DND-41 (cell line): ENCODE measurements at regions not wholly inside any gene's neighbourhood (a gene's known extent, or its start where the extent isn't known, plus 50 kb on each side); places are given as distances from the start of the nearest gene placed in this dataset.

Source experiments
- ATAC-seq: fragments of 200-7000 bp; cut with Tn5 transposase; 3 replicates; pipeline ENCODE4 v1.9.1; 2021; ENCODE audit warnings: low read depth; ENCODE audit not compliant: insufficient read depth
- DNase-seq: peaks from one replicate; pipeline ENCODE4 v3.0.0-alpha.2; 2020
- H2AFZ ChIP-seq: 2 replicates; pipeline ENCODE4 v1.6.0; 2012; ENCODE audit warnings: low read depth, low read length
- H3K27ac ChIP-seq: 2 replicates; pipeline ENCODE4 v1.5.1; 2012; ENCODE audit warnings: low read length, inconsistent platforms
- H3K27me3 ChIP-seq: fragments of 200-600 bp; sonication (generic); 2 replicates; pipeline ENCODE4 v1.6.0; 2012; ENCODE audit warnings: low read length, mild to moderate bottlenecking, inconsistent platforms; ENCODE audit not compliant: insufficient read depth, poor library complexity
- H3K36me3 ChIP-seq: 2 replicates; pipeline ENCODE4 v1.5.1; 2012; ENCODE audit warnings: low read length, inconsistent platforms; ENCODE audit not compliant: insufficient read depth
- H3K4me1 ChIP-seq: 2 replicates; pipeline ENCODE4 v1.5.1; 2012; ENCODE audit warnings: mild to moderate bottlenecking, low read length; ENCODE audit not compliant: insufficient read depth
- H3K4me2 ChIP-seq: 2 replicates; pipeline ENCODE4 v1.6.0; 2012; ENCODE audit warnings: mild to moderate bottlenecking, moderate library complexity, low read length, inconsistent platforms; ENCODE audit not compliant: insufficient read depth
- H3K4me3 ChIP-seq, 2 experiments: fragments of 200-600 bp in 1 of 2; shearing (Covaris generic) in 1 of 2; 2 replicates each; pipeline ENCODE4 v1.5.1; 2012 to 2016; ENCODE audit warnings: inconsistent platforms in 2 of 2, low read length in 2 of 2, mild to moderate bottlenecking in 2 of 2, low read depth in 1 of 2, moderate library complexity in 1 of 2
- H3K79me2 ChIP-seq: 2 replicates; pipeline ENCODE4 v1.6.0; 2012; ENCODE audit warnings: low read length, inconsistent platforms; ENCODE audit not compliant: insufficient read depth
- H3K9ac ChIP-seq: 2 replicates; pipeline ENCODE4 v1.6.0; 2012; ENCODE audit warnings: low read depth, mild to moderate bottlenecking, inconsistent platforms, low read length, moderate library complexity
- H3K9me3 ChIP-seq: 2 replicates; pipeline ENCODE4 v1.5.1; 2012; ENCODE audit warnings: low read length, moderate library complexity, mild to moderate bottlenecking, inconsistent platforms; ENCODE audit not compliant: insufficient read depth, severe bottlenecking
- H4K20me1 ChIP-seq: 2 replicates; pipeline ENCODE4 v1.6.0; 2012; ENCODE audit warnings: low read length; ENCODE audit not compliant: insufficient read depth
- CTCF ChIP-seq: IDR thresholded peaks from 2 replicates; pipeline ENCODE4 v1.5.1; 2012; ENCODE audit warnings: borderline replicate concordance, low read length, moderate library complexity, mild to moderate bottlenecking; ENCODE audit not compliant: poor library complexity, severe bottlenecking; ENCODE audit errors: extremely low read depth
- EZH2 ChIP-seq: IDR thresholded peaks from 3 replicates; pipeline ENCODE4 v1.6.1; 2012; ENCODE audit warnings: borderline replicate concordance, low read depth, mild to moderate bottlenecking, moderate library complexity, low read length, inconsistent platforms; ENCODE audit not compliant: severe bottlenecking

- Histone ChIP-seq H3K4me3 (no peak overlapping the region), H3K79me2 (no peaks in the 10 kb centered on the region), H3K9ac (no peak overlapping the region), H3K27ac (no peak overlapping the region), H3K27me3 (no peaks in the 10 kb centered on the region), H3K9me3 (peaks cover 7% of the 10 kb centered on the region), H4K20me1 (no peaks in the 10 kb centered on the region), H3K4me2 (no peak overlapping the region), H3K36me3 (no peaks in the 10 kb centered on the region), H2AFZ (no peak overlapping the region), H3K4me1 (no peaks in the 10 kb centered on the region)
- TF ChIP-seq EZH2 = no peak
- DNase-seq = no peak
- no peak for ATAC-seq
Observed at GRCh38 chr5:111655169-111655924, 101.6 kb downstream of the NREP start.

GRCh38 chr5:111653408-111653807 lies 103.6 kb downstream of the NREP start:
- no peak for DNase-seq
- no peaks in the 10 kb centered on the region for H3K27me3 ChIP-seq
- no peaks in the 10 kb centered on the region for H3K79me2 ChIP-seq
- H3K27ac ChIP-seq = no peak overlapping the region
- peaks cover 4% of the 10 kb centered on the region for H3K9me3 ChIP-seq
- H4K20me1 ChIP-seq = no peaks in the 10 kb centered on the region
- no peaks in the 10 kb centered on the region for H3K36me3 ChIP-seq
- H3K4me3 ChIP-seq = no peak overlapping the region
- no peak overlapping the region for H3K9ac ChIP-seq
- no peaks in the 10 kb centered on the region for H3K4me1 ChIP-seq
- no peak for ATAC-seq
- no peak overlapping the region for H3K4me2 ChIP-seq
- TF ChIP-seq CTCF (no peak), EZH2 (no peak)
- H2AFZ ChIP-seq = no peak overlapping the region

GRCh38 chr5:111649516-111649915 lies 107.5 kb downstream of the NREP start:
- H3K4me2 ChIP-seq = no peak overlapping the region
- no peak overlapping the region for H2AFZ ChIP-seq
- H4K20me1 ChIP-seq = no peaks in the 10 kb centered on the region
- no peak overlapping the region for H3K4me3 ChIP-seq
- no peak overlapping the region for H3K9ac ChIP-seq
- H3K79me2 ChIP-seq = no peaks in the 10 kb centered on the region
- DNase-seq (no peak), ATAC-seq (no peak)
- no peaks in the 10 kb centered on the region for H3K36me3 ChIP-seq
- peaks cover 6% of the 10 kb centered on the region for H3K4me1 ChIP-seq
- H3K9me3 ChIP-seq = peaks cover under 1% of the 10 kb centered on the region
- TF ChIP-seq EZH2 = no peak
- no peak for TF ChIP-seq CTCF
- no peak overlapping the region for H3K27ac ChIP-seq
- no peaks in the 10 kb centered on the region for H3K27me3 ChIP-seq

- no peak for ATAC-seq
- no peaks in the 10 kb centered on the region for H3K27me3 ChIP-seq
- H3K4me2 ChIP-seq = no peak overlapping the region
- no peaks in the 10 kb centered on the region for H3K36me3 ChIP-seq
- peaks cover 7% of the 10 kb centered on the region for H3K4me1 ChIP-seq
- H4K20me1 ChIP-seq = no peaks in the 10 kb centered on the region
- peaks cover 7% of the 10 kb centered on the region for H3K9me3 ChIP-seq
- no peak overlapping the region for H3K4me3 ChIP-seq
- H2AFZ ChIP-seq = no peak overlapping the region
- no peaks in the 10 kb centered on the region for H3K79me2 ChIP-seq
- no peak overlapping the region for H3K9ac ChIP-seq
- H3K27ac ChIP-seq = no peak overlapping the region
- TF ChIP-seq EZH2 = no peak
- no peak for TF ChIP-seq CTCF
- DNase-seq = no peak
Observed at GRCh38 chr5:111645303-111645838, 111.6 kb downstream of the NREP start.
